ENCODE measurements at regions not wholly inside any gene's neighbourhood (a gene's known extent, or its start where the extent isn't known, plus 50 kb on each side); places are given as distances from the start of the nearest gene placed in this dataset.

DNA sequence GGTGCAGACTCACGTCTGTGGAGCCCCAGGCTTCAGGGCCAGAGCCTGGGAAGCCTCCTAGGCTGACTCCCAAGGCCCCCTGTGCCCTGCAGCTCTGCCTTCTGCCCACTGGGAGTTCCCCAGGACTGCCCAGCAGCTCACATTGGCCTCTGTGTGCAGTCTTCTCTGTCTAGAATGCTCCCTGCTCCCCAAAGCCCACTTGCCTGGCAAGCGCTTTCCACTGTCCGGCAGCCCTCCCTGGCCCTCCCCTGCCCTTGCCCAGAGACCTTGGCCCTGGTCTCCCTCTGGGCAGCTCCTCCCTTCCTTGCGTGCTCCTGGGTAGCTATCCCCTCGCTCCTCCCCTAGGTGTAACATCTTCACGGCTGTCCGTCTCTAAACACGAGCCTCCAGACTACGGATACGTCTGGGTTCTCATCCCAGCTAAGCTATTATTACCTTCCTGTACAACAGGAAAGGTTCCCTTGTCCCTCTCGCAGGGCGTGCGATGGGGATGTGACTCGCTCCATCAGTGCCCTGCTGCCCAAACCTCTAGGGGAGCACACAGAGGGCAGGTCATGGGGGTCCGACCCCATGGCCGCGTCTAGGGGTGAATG is 325.5 kb upstream of the RTL1 start:
- Mint-ChIP-seq H3K9me3 (no peaks in the 10 kb centered on the region), H3K27me3 (ENCODE audit: low read depth in 2 of 2) (no peaks in the 10 kb centered on the region), H3K4me1 (no peaks in the 10 kb centered on the region), H3K36me3 (no peaks in the 10 kb centered on the region), H3K4me3 (no peak overlapping the region), H3K27ac (no peak overlapping the region)
- Histone ChIP-seq H3K4me3 (ENCODE audit: low read length) (no peak overlapping the region), H3K36me3 (ENCODE audit: control insufficient read depth, insufficient read depth, low read length) (no peaks in the 10 kb centered on the region), H3K4me1 (ENCODE audit: control insufficient read depth, insufficient read depth, low read length) (no peaks in the 10 kb centered on the region), H3K27ac (ENCODE audit: low read length) (no peak overlapping the region), H3K9me3 (ENCODE audit: control insufficient read depth, insufficient read depth, low read length) (no peaks in the 10 kb centered on the region), H3K27me3 (ENCODE audit: control insufficient read depth, insufficient read depth, low read length) (no peaks in the 10 kb centered on the region)
- intact Hi-C loops (cut with micrococcal nuclease): no loop called here
- no peak for DNase-seq
- TF ChIP-seq, protein P1, sequence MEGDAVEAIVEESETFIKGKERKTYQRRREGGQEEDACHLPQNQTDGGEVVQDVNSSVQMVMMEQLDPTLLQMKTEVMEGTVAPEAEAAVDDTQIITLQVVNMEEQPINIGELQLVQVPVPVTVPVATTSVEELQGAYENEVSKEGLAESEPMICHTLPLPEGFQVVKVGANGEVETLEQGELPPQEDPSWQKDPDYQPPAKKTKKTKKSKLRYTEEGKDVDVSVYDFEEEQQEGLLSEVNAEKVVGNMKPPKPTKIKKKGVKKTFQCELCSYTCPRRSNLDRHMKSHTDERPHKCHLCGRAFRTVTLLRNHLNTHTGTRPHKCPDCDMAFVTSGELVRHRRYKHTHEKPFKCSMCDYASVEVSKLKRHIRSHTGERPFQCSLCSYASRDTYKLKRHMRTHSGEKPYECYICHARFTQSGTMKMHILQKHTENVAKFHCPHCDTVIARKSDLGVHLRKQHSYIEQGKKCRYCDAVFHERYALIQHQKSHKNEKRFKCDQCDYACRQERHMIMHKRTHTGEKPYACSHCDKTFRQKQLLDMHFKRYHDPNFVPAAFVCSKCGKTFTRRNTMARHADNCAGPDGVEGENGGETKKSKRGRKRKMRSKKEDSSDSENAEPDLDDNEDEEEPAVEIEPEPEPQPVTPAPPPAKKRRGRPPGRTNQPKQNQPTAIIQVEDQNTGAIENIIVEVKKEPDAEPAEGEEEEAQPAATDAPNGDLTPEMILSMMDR (IDR thresholded peaks at IDR 0.05): no peak
- 93% methylated on average over 17 of the region's 17 CpGs for WGBS (ENCODE audit: insufficient coverage)
- no peak for ATAC-seq

DNA sequence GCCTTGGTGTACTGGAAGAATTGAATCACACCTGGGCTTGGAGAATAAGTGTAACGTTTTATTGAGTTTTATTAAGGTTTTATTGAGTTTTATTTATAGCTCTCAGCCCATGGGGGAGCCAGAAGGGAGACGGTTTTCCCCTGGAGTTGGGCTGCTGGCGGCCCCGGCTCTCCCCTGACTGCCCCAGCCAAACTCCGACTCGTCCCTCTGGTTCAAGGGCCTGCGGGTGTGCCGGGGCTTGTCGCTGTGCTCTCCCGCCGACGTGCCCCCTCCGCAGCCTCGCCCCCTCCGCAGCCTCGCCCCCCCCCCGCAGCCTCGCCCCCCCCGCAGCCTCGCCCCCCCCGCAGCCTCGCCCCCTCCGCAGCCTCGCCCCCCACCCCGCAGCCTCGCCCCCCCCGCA is 326.1 kb upstream of the RTL1 start:
- ATAC-seq (no peak), DNase-seq (no peak)
- H3K36me3 Mint-ChIP-seq: no peaks in the 10 kb centered on the region
- no peaks in the 10 kb centered on the region for H3K36me3 ChIP-seq (ENCODE audit: control insufficient read depth, insufficient read depth, low read length)
- 92% methylated on average over 9 of the region's 27 CpGs for WGBS (ENCODE audit: insufficient coverage)
- no peaks in the 10 kb centered on the region for H3K27me3 ChIP-seq (ENCODE audit: control insufficient read depth, insufficient read depth, low read length)
- H3K4me3 Mint-ChIP-seq: no peak overlapping the region
- intact Hi-C loops (cut with micrococcal nuclease): no loop called here
- no peaks in the 10 kb centered on the region for H3K27me3 Mint-ChIP-seq (ENCODE audit: low read depth in 2 of 2)
- H3K9me3 Mint-ChIP-seq: no peaks in the 10 kb centered on the region
- TF ChIP-seq, protein P1 (IDR thresholded peaks at IDR 0.05): no peak
- no peak overlapping the region for H3K4me3 ChIP-seq (ENCODE audit: low read length)
- no peaks in the 10 kb centered on the region for H3K9me3 ChIP-seq (ENCODE audit: control insufficient read depth, insufficient read depth, low read length)
- H3K27ac ChIP-seq (ENCODE audit: low read length): no peak overlapping the region
- no peaks in the 10 kb centered on the region for H3K4me1 ChIP-seq (ENCODE audit: control insufficient read depth, insufficient read depth, low read length)
- H3K4me1 Mint-ChIP-seq: no peaks in the 10 kb centered on the region
- H3K27ac Mint-ChIP-seq: no peak overlapping the region

DNA sequence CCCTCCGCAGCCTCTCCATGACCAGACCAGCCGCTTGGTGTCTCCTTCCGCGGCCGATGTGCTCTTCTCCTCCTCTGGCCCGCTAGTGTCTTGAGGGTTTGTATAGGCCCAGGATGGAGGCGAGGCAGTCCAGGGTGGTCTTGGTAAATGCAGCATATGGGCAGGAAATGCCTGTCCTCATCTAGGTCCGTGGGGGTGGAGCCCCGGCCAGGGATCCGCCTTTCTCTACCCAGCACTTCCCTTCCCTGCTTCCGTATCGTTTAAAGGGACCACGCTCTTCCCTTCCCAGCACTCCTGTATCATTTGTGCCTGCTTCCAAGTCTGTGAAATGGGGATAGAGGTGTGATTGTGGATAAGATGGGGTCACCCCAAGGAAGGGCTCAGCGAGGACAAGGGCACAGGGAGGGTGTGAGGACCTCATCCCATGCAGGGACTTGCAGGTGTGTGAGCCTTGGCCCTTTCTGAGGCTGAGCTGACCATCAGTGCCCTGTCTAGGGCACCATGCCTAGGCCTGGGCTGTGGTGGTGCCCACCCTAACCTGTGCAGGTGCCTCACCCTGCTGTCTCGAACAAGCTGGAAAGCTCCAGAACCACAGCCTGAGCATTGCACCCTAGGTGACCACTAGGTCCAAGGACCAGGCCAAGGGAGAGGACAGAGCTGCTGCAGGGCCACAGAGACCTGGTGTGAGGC is 326.8 kb upstream of the RTL1 start:
- intact Hi-C loops (cut with micrococcal nuclease): no loop called here
- DNase-seq (peak in 1 of 2 donors; percentile 3), ATAC-seq (no peak)

More for the DNA sequence above, 326.8 kb upstream of the RTL1 start:
- Mint-ChIP-seq H3K9me3 (no peaks in the 10 kb centered on the region), H3K27me3 (ENCODE audit: low read depth in 2 of 2) (peaks cover 0 to 2% of the 10 kb centered on the region in 2 donors), H3K4me3 (no peak overlapping the region), H3K27ac (no peak overlapping the region), H3K36me3 (no peaks in the 10 kb centered on the region), H3K4me1 (no peaks in the 10 kb centered on the region)
- Histone ChIP-seq H3K36me3 (ENCODE audit: control insufficient read depth, insufficient read depth, low read length) (no peaks in the 10 kb centered on the region), H3K27me3 (ENCODE audit: control insufficient read depth, insufficient read depth, low read length) (no peaks in the 10 kb centered on the region), H3K4me1 (ENCODE audit: control insufficient read depth, insufficient read depth, low read length) (no peaks in the 10 kb centered on the region), H3K9me3 (ENCODE audit: control insufficient read depth, insufficient read depth, low read length) (no peaks in the 10 kb centered on the region), H3K27ac (ENCODE audit: low read length) (no peak overlapping the region), H3K4me3 (ENCODE audit: low read length) (no peak overlapping the region)
- TF ChIP-seq, protein P1 (IDR thresholded peaks at IDR 0.05): no peak
- WGBS (ENCODE audit: insufficient coverage): 80% methylated on average over 9 of the region's 15 CpGs
